NT2/D1 (cell line): ENCODE measurements at regions not wholly inside any gene's neighbourhood (a gene's known extent, or its start where the extent isn't known, plus 50 kb on each side); places are given as distances from the start of the nearest gene placed in this dataset.

Source experiments
- SUZ12 ChIP-seq: IDR thresholded peaks from 2 replicates; pipeline ENCODE4 v1.6.1; 2011; ENCODE audit not compliant: insufficient read length, insufficient read depth; ENCODE audit errors: extremely low read depth
- YY1 ChIP-seq: IDR thresholded peaks from 2 replicates; pipeline ENCODE4 v1.6.1; 2011; ENCODE audit not compliant: insufficient read length, insufficient read depth

- TF ChIP-seq YY1 (no peak), SUZ12 (no peak)
Observed at GRCh38 chr6:84489598-84489997, 262.2 kb upstream of the CEP162 start.
